ENCODE measurements at regions not wholly inside any gene's neighbourhood (a gene's known extent, or its start where the extent isn't known, plus 50 kb on each side); places are given as distances from the start of the nearest gene placed in this dataset.

- Histone ChIP-seq H3K36me3 (ENCODE audit: control insufficient read depth in 2 of 3, insufficient read depth in 3 of 3, low read length in 3 of 3) (no peaks in the 10 kb centered on the region), H3K27ac (ENCODE audit: low read depth in 2 of 2, low read length in 2 of 2) (no peak overlapping the region), H3K27me3 (ENCODE audit: control insufficient read depth, insufficient read depth, low read length) (peaks cover 4% of the 10 kb centered on the region), H3K4me1 (ENCODE audit: control insufficient read depth in 2 of 3, insufficient read depth in 2 of 3, low read depth in 1 of 3, low read length in 3 of 3) (no peaks in the 10 kb centered on the region), H3K9ac (ENCODE audit: low read length in 3 of 3) (no peak overlapping the region), H3K9me3 (ENCODE audit: control insufficient read depth in 2 of 3, insufficient read depth in 1 of 3, low read length in 3 of 3) (no peaks in the 10 kb centered on the region), H3K4me3 (ENCODE audit: low read length in 3 of 3) (no peak overlapping the region)
- DNase-seq (peak in 2 of 5 donors; percentile 6 to 10), FAIRE-seq (no peak)
- intact Hi-C loops (cut with DNase I): no loop called here
- TF ChIP-seq CTCF (IDR thresholded peaks at IDR 0.05; ENCODE audit: borderline replicate concordance, extremely low read depth, insufficient read depth): no peak
Measured at GRCh38 chr2:71788186-71788525, 334.8 kb downstream of the DYSF start.

- no peaks in the 10 kb centered on the region for H3K9me3 ChIP-seq (ENCODE audit: control insufficient read depth in 2 of 3, insufficient read depth in 1 of 3, low read length in 3 of 3)
- no peak overlapping the region for H3K4me3 ChIP-seq (ENCODE audit: low read length in 3 of 3)
- no peak overlapping the region for H3K9ac ChIP-seq (ENCODE audit: low read length in 3 of 3)
- peaks cover 4% of the 10 kb centered on the region for H3K27me3 ChIP-seq (ENCODE audit: control insufficient read depth, insufficient read depth, low read length)
- FAIRE-seq (no peak), DNase-seq (peak in 1 of 5 donors; percentile 4)
- intact Hi-C loops (cut with DNase I): no loop called here
- H3K4me1 ChIP-seq (ENCODE audit: control insufficient read depth in 2 of 3, insufficient read depth in 2 of 3, low read depth in 1 of 3, low read length in 3 of 3): no peaks in the 10 kb centered on the region
- TF ChIP-seq CTCF (IDR thresholded peaks at IDR 0.05; ENCODE audit: borderline replicate concordance, extremely low read depth, insufficient read depth): no peak
- H3K36me3 ChIP-seq (ENCODE audit: control insufficient read depth in 2 of 3, insufficient read depth in 3 of 3, low read length in 3 of 3): no peaks in the 10 kb centered on the region
- no peak overlapping the region for H3K27ac ChIP-seq (ENCODE audit: low read depth in 2 of 2, low read length in 2 of 2)
Measured at GRCh38 chr2:71787476-71788185, 334.3 kb downstream of the DYSF start.

GRCh38 chr2:71787108-71787415 lies 333.7 kb downstream of the DYSF start:
- TF ChIP-seq CTCF (IDR thresholded peaks at IDR 0.05; ENCODE audit: borderline replicate concordance, extremely low read depth, insufficient read depth): no peak
- no peak for DNase-seq
- H3K9ac ChIP-seq (ENCODE audit: low read length in 3 of 3): no peak overlapping the region
- H3K27ac ChIP-seq (ENCODE audit: low read depth in 2 of 2, low read length in 2 of 2): no peak overlapping the region
- H3K27me3 ChIP-seq (ENCODE audit: control insufficient read depth, insufficient read depth, low read length): peaks cover 4% of the 10 kb centered on the region
- intact Hi-C loops (cut with DNase I): no loop called here
- H3K9me3 ChIP-seq (ENCODE audit: control insufficient read depth in 2 of 3, insufficient read depth in 1 of 3, low read length in 3 of 3): no peaks in the 10 kb centered on the region
- H3K36me3 ChIP-seq (ENCODE audit: control insufficient read depth in 2 of 3, insufficient read depth in 3 of 3, low read length in 3 of 3): no peaks in the 10 kb centered on the region
- FAIRE-seq: no peak
- no peaks in the 10 kb centered on the region for H3K4me1 ChIP-seq (ENCODE audit: control insufficient read depth in 2 of 3, insufficient read depth in 2 of 3, low read depth in 1 of 3, low read length in 3 of 3)
- no peak overlapping the region for H3K4me3 ChIP-seq (ENCODE audit: low read length in 3 of 3)
